ENCODE measurements at regions not wholly inside any gene's neighbourhood (a gene's known extent, or its start where the extent isn't known, plus 50 kb on each side); places are given as distances from the start of the nearest gene placed in this dataset.

GRCh38 chr5:50576686-50577256 lies 89.7 kb upstream of the PARP8 start:
- TF ChIP-seq, protein P1, sequence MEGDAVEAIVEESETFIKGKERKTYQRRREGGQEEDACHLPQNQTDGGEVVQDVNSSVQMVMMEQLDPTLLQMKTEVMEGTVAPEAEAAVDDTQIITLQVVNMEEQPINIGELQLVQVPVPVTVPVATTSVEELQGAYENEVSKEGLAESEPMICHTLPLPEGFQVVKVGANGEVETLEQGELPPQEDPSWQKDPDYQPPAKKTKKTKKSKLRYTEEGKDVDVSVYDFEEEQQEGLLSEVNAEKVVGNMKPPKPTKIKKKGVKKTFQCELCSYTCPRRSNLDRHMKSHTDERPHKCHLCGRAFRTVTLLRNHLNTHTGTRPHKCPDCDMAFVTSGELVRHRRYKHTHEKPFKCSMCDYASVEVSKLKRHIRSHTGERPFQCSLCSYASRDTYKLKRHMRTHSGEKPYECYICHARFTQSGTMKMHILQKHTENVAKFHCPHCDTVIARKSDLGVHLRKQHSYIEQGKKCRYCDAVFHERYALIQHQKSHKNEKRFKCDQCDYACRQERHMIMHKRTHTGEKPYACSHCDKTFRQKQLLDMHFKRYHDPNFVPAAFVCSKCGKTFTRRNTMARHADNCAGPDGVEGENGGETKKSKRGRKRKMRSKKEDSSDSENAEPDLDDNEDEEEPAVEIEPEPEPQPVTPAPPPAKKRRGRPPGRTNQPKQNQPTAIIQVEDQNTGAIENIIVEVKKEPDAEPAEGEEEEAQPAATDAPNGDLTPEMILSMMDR (IDR thresholded peaks at IDR 0.05) = no peak
- no peak for TF ChIP-seq POLR2A (IDR thresholded peaks at IDR 0.05)

All from heart left ventricle (tissue), 13 donors.